ENCODE measurements at regions not wholly inside any gene's neighbourhood (a gene's known extent, or its start where the extent isn't known, plus 50 kb on each side); places are given as distances from the start of the nearest gene placed in this dataset.
A peak's percentile ranks its signal among the peaks of the same experiment; 100 is the strongest.

DNA sequence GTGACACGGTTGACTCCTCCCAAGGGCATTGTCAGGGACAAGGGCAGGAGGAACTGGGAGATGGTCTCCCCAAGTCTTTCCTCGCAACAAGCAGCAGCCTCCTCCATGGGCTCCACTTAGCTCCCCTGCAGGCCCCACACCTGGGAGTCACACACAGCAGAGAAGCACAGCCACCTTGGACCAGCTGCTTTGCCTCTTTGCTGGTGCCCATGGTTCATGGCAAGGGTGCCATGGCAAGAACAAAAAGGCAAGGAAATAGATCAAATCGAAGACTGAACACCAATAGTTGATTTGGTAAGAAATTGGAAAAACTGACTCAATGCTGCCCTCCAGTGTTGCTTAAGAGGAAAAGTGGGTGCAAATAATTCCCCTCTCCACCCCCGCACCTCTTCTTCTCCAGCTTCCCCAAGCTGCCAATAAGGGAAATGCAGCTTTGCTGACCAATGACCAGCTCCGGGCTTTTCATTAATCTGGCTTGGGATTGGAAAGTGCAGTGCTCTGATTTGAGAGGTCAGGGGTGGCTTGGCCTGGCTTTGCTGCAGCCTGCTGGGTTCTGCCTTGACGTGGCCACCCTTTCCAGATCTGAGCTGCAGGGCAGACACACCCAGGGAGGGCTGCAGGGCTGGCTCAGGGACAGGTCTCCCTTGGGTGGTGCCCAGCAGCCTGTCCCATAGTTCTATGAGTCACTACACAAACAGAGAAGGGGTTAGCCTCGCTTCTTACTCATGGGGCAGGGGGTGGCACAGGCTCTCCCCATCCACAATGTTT is 162.0 kb downstream of the KLF13 start:
- peaks cover 2% of the 10 kb centered on the region for H3K4me1 Mint-ChIP-seq (ENCODE audit: low read depth)
- H3K27ac Mint-ChIP-seq: no peak overlapping the region
- no peak overlapping the region for H3K4me3 Mint-ChIP-seq (ENCODE audit: low read depth)
- peak; percentile 26 for DNase-seq (ENCODE audit: low spot score, unreplicated experiment)
- H3K27me3 Mint-ChIP-seq: peaks cover 25% of the 10 kb centered on the region
- H3K36me3 Mint-ChIP-seq (ENCODE audit: insufficient read depth): peaks cover 13% of the 10 kb centered on the region
- TF ChIP-seq, protein P1, sequence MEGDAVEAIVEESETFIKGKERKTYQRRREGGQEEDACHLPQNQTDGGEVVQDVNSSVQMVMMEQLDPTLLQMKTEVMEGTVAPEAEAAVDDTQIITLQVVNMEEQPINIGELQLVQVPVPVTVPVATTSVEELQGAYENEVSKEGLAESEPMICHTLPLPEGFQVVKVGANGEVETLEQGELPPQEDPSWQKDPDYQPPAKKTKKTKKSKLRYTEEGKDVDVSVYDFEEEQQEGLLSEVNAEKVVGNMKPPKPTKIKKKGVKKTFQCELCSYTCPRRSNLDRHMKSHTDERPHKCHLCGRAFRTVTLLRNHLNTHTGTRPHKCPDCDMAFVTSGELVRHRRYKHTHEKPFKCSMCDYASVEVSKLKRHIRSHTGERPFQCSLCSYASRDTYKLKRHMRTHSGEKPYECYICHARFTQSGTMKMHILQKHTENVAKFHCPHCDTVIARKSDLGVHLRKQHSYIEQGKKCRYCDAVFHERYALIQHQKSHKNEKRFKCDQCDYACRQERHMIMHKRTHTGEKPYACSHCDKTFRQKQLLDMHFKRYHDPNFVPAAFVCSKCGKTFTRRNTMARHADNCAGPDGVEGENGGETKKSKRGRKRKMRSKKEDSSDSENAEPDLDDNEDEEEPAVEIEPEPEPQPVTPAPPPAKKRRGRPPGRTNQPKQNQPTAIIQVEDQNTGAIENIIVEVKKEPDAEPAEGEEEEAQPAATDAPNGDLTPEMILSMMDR (IDR thresholded peaks at IDR 0.05; ENCODE audit: unreplicated experiment): peak; percentile 89
- peaks cover 14% of the 10 kb centered on the region for H3K9me3 Mint-ChIP-seq (ENCODE audit: low read depth)

DNA sequence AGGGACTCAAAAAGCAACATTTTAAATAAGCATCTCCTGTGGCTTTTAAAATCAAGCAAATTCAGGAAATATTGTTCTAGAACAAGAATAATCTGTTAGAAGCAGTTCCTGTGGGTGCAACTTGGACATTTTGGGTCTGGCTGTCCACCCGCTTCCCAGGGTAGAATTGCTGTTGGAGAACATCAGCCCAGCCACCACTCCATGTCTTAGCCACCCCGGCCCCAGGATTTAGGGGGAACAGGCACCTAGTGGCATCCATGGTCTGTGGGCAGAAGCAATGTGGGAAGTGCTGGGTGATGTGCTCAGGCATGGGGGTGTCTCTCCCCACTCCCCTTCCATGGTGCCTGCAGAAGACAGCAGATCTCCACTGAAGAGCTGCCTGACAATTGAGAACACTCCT is 162.6 kb downstream of the KLF13 start:
- H3K36me3 Mint-ChIP-seq (ENCODE audit: insufficient read depth): peaks cover 13% of the 10 kb centered on the region
- no peak overlapping the region for H3K4me3 Mint-ChIP-seq (ENCODE audit: low read depth)
- peak; percentile 7 for DNase-seq (ENCODE audit: low spot score, unreplicated experiment)
- no peak overlapping the region for H3K27ac Mint-ChIP-seq
- H3K27me3 Mint-ChIP-seq: peaks cover 22% of the 10 kb centered on the region
- peaks cover 2% of the 10 kb centered on the region for H3K4me1 Mint-ChIP-seq (ENCODE audit: low read depth)
- TF ChIP-seq, protein P1 (IDR thresholded peaks at IDR 0.05; ENCODE audit: unreplicated experiment): no peak
- peaks cover 13% of the 10 kb centered on the region for H3K9me3 Mint-ChIP-seq (ENCODE audit: low read depth)

DNA sequence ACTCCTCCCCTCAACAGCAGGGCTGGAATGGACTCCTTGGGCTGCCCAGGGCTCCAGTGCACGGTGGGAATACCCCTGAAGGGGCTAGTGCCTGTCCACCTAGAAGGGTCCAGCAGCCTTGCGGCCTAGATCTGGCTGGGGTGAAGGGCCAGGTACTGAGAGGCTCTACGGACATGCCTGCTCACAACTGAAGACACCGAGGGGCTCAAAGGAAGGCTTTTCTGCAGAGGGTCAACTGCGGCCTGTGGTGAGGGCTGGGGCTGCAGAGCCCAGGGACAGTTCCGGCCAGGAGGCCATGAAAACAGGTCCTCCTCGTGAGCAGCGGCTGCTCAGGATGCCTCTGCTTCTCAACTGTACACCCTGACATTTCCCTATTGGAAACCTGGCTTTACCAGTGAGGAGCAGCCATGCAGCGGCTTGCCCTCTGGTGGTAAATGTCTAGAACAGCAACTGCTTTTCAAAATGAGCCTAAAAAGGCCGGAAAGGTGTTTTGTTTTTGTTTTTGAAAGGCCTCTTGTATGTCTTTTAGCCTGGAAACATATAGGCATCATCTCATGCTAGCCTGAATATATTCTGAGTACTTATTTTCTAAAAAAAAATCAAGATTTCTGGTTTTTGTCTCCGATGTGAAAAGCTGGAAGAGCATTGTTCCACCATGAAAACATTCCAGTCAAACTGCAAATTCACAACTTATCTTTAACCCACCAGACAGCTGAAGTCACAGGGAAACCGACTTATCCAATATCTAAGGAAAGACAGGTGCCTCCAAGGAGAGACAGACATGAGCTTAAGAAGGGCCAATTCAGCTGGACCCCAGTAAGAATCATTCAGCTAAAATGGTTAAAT is 163.4 kb downstream of the KLF13 start:
- DNase-seq (ENCODE audit: low spot score, unreplicated experiment): peak; percentile 14
- peaks cover 14% of the 10 kb centered on the region for H3K27me3 Mint-ChIP-seq
- no peak overlapping the region for H3K27ac Mint-ChIP-seq
- H3K4me3 Mint-ChIP-seq (ENCODE audit: low read depth): no peak overlapping the region
- TF ChIP-seq, protein P1 (IDR thresholded peaks at IDR 0.05; ENCODE audit: unreplicated experiment): peak; percentile 83
- H3K36me3 Mint-ChIP-seq (ENCODE audit: insufficient read depth): peaks cover 6% of the 10 kb centered on the region
- H3K9me3 Mint-ChIP-seq (ENCODE audit: low read depth): peaks cover 10% of the 10 kb centered on the region
- H3K4me1 Mint-ChIP-seq (ENCODE audit: low read depth): peaks cover 2% of the 10 kb centered on the region

DNA sequence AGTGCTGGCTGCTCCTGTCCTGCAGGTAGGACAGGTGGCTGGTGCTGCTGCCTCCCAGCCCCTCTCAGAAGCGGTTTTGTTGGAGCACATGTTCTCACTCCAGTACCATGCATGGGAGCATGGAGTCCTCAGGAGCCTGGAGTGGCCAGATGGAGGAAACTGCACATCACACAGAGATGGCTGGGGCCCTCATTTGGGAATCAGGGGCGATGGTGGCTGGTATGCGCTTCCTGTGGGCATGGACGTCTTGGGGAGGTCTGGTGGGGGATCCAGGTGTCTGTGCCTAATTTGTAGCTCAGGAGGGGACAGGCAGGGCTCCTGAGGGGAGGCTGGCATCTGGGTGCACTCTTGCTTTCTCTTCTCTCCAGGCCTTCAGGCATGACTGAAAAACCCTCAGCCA is 168.2 kb downstream of the KLF13 start:
- no peaks in the 10 kb centered on the region for H3K4me1 Mint-ChIP-seq (ENCODE audit: low read depth)
- no peak for DNase-seq (ENCODE audit: low spot score, unreplicated experiment)
- no peak overlapping the region for H3K4me3 Mint-ChIP-seq (ENCODE audit: low read depth)
- TF ChIP-seq, protein P1 (IDR thresholded peaks at IDR 0.05; ENCODE audit: unreplicated experiment): no peak
- H3K36me3 Mint-ChIP-seq (ENCODE audit: insufficient read depth): peaks cover 5% of the 10 kb centered on the region
- no peaks in the 10 kb centered on the region for H3K27me3 Mint-ChIP-seq
- peaks cover 10% of the 10 kb centered on the region for H3K9me3 Mint-ChIP-seq (ENCODE audit: low read depth)
- H3K27ac Mint-ChIP-seq: no peak overlapping the region

DNA sequence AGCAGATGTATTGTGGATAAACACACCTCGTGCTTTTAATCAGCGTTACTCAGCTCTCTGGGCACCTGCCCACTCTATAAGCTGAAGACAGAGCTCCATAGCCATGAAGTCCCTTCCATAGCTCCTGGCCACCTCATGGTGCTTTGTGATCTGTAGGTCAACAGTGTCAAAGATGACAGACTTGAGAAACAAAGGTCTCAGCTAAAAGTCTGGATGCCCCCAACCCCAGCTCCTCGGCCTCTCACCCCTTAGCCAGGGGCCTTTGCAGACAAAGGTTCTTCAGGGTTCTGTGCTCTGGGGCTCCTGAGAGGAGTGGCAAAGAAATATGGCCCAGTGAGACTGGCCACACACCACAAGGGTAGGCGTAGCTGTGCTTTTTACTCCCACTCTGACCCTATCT is 168.6 kb downstream of the KLF13 start:
- DNase-seq (ENCODE audit: low spot score, unreplicated experiment): no peak
- TF ChIP-seq, protein P1 (IDR thresholded peaks at IDR 0.05; ENCODE audit: unreplicated experiment): no peak
- Mint-ChIP-seq H3K27me3 (no peaks in the 10 kb centered on the region), H3K4me1 (ENCODE audit: low read depth) (no peaks in the 10 kb centered on the region), H3K4me3 (ENCODE audit: low read depth) (no peak overlapping the region), H3K27ac (no peak overlapping the region), H3K9me3 (ENCODE audit: low read depth) (peaks cover 10% of the 10 kb centered on the region), H3K36me3 (ENCODE audit: insufficient read depth) (peaks cover 5% of the 10 kb centered on the region)

Data from progenitor cell of endocrine pancreas (in vitro differentiated cells).